Astrocyte (in vitro differentiated cells and primary cell): ENCODE measurements at regions not wholly inside any gene's neighbourhood (a gene's known extent, or its start where the extent isn't known, plus 50 kb on each side); places are given as distances from the start of the nearest gene placed in this dataset.

Source experiments
- DNase-seq: peaks from one replicate; pipeline ENCODE4 v3.0.0-alpha.2; 2010; ENCODE audit warnings: low read depth
- FAIRE-seq: peaks from 2 replicates; lab custom pipeline; 2011; peaks lifted over from hg19 to GRCh38; lab: Jason Lieb, UNC
- H2AFZ ChIP-seq: 2 replicates; pipeline ENCODE4 v1.6.0; 2012; ENCODE audit warnings: low read depth, low read length, inconsistent platforms
- H3K27ac ChIP-seq: 2 replicates; pipeline ENCODE4 v1.5.1; 2011; ENCODE audit warnings: low read depth, low read length, inconsistent platforms
- H3K27me3 ChIP-seq: 2 replicates; pipeline ENCODE4 v1.6.0; 2011; ENCODE audit warnings: low read length, inconsistent platforms; ENCODE audit not compliant: insufficient read depth
- H3K36me3 ChIP-seq: 2 replicates; pipeline ENCODE4 v1.5.1; 2011; ENCODE audit warnings: low read length, inconsistent platforms; ENCODE audit not compliant: insufficient read depth
- H3K4me1 ChIP-seq: 2 replicates; pipeline ENCODE4 v1.5.1; 2011; ENCODE audit warnings: low read length, inconsistent platforms; ENCODE audit not compliant: insufficient read depth
- H3K4me2 ChIP-seq: 2 replicates; pipeline ENCODE4 v1.6.0; 2012; ENCODE audit warnings: low read length, inconsistent platforms
- H3K4me3 ChIP-seq: 2 replicates; pipeline ENCODE4 v1.5.1; 2011; ENCODE audit warnings: low read depth, mild to moderate bottlenecking, low read length, inconsistent platforms; ENCODE audit not compliant: insufficient read depth
- H3K79me2 ChIP-seq: 2 replicates; pipeline ENCODE4 v1.6.0; 2012; ENCODE audit warnings: mild to moderate bottlenecking, low read length, inconsistent platforms; ENCODE audit not compliant: insufficient read depth
- H3K9ac ChIP-seq: 2 replicates; pipeline ENCODE4 v1.6.0; 2012; ENCODE audit warnings: mild to moderate bottlenecking, low read length, inconsistent platforms
- H3K9me3 ChIP-seq: 2 replicates; pipeline ENCODE4 v1.5.1; 2012; ENCODE audit warnings: low read depth, mild to moderate bottlenecking, low read length, inconsistent platforms; ENCODE audit not compliant: insufficient read depth
- H4K20me1 ChIP-seq: 2 replicates; pipeline ENCODE4 v1.6.0; 2012; ENCODE audit warnings: low read length, inconsistent platforms; ENCODE audit not compliant: insufficient read depth
- H3K27ac Mint-ChIP-seq: one replicate; pipeline ENCODE4 v1.8.0; 2021; ENCODE audit warnings: mild to moderate bottlenecking, mixed read lengths; ENCODE audit not compliant: unreplicated experiment
- H3K27me3 Mint-ChIP-seq: one replicate; pipeline ENCODE4 v1.8.0; 2021; ENCODE audit warnings: low read depth, mixed read lengths; ENCODE audit not compliant: unreplicated experiment
- H3K36me3 Mint-ChIP-seq: one replicate; pipeline ENCODE4 v1.8.0; 2021; ENCODE audit warnings: low read depth, mixed read lengths; ENCODE audit not compliant: unreplicated experiment
- H3K4me1 Mint-ChIP-seq: one replicate; pipeline ENCODE4 v1.8.0; 2021; ENCODE audit warnings: low read depth, mixed read lengths; ENCODE audit not compliant: unreplicated experiment
- H3K4me3 Mint-ChIP-seq: one replicate; pipeline ENCODE4 v1.8.0; 2021; ENCODE audit warnings: mild to moderate bottlenecking, moderate library complexity, mixed read lengths; ENCODE audit not compliant: unreplicated experiment
- H3K9me3 Mint-ChIP-seq: one replicate; pipeline ENCODE4 v1.8.0; 2021; ENCODE audit warnings: mild to moderate bottlenecking, mixed read lengths; ENCODE audit not compliant: unreplicated experiment
- EZH2 ChIP-seq: IDR thresholded peaks from 2 replicates; pipeline ENCODE4 v1.6.1; 2012; ENCODE audit warnings: mild to moderate bottlenecking, low read length, inconsistent platforms; ENCODE audit not compliant: insufficient read depth
- TF ChIP-seq, protein P1 (sequence below): IDR thresholded peaks from 2 replicates; pipeline ENCODE4 v1.5.1; 2011; ENCODE audit warnings: low read depth, mild to moderate bottlenecking, inconsistent platforms, low read length, moderate library complexity; ENCODE audit not compliant: insufficient read depth

- DNase-seq, result no peak
- H3K79me2 ChIP-seq, result no peaks in the 10 kb centered on the region
- peaks cover 53% of the 10 kb centered on the region for H3K27me3 Mint-ChIP-seq
- no peak overlapping the region for H3K27ac Mint-ChIP-seq
- no peak overlapping the region for H2AFZ ChIP-seq
- no peak overlapping the region for H3K9ac ChIP-seq
- H3K4me3 Mint-ChIP-seq, result no peak overlapping the region
- H3K4me3 ChIP-seq, result no peak overlapping the region
- no peaks in the 10 kb centered on the region for H3K27me3 ChIP-seq
- no peaks in the 10 kb centered on the region for H3K36me3 ChIP-seq
- H4K20me1 ChIP-seq, result no peaks in the 10 kb centered on the region
- no peaks in the 10 kb centered on the region for H3K9me3 ChIP-seq
- peaks cover 3% of the 10 kb centered on the region for H3K4me1 ChIP-seq
- FAIRE-seq, result no peak
- H3K4me2 ChIP-seq, result no peak overlapping the region
- peaks cover 4% of the 10 kb centered on the region for H3K36me3 Mint-ChIP-seq
- TF ChIP-seq, protein P1, sequence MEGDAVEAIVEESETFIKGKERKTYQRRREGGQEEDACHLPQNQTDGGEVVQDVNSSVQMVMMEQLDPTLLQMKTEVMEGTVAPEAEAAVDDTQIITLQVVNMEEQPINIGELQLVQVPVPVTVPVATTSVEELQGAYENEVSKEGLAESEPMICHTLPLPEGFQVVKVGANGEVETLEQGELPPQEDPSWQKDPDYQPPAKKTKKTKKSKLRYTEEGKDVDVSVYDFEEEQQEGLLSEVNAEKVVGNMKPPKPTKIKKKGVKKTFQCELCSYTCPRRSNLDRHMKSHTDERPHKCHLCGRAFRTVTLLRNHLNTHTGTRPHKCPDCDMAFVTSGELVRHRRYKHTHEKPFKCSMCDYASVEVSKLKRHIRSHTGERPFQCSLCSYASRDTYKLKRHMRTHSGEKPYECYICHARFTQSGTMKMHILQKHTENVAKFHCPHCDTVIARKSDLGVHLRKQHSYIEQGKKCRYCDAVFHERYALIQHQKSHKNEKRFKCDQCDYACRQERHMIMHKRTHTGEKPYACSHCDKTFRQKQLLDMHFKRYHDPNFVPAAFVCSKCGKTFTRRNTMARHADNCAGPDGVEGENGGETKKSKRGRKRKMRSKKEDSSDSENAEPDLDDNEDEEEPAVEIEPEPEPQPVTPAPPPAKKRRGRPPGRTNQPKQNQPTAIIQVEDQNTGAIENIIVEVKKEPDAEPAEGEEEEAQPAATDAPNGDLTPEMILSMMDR, result no peak
- no peak for TF ChIP-seq EZH2
- H3K27ac ChIP-seq, result no peak overlapping the region
- H3K9me3 Mint-ChIP-seq, result no peaks in the 10 kb centered on the region
- H3K4me1 Mint-ChIP-seq, result peaks cover 3% of the 10 kb centered on the region
Observed at GRCh38 chr20:40512591-40512990, 176.4 kb downstream of the MAFB start.

GRCh38 chr20:40511478-40511877, 177.6 kb downstream of the MAFB start:
- peaks cover 4% of the 10 kb centered on the region for H3K36me3 Mint-ChIP-seq
- Histone ChIP-seq H3K27me3 (no peaks in the 10 kb centered on the region), H3K79me2 (no peaks in the 10 kb centered on the region), H3K36me3 (no peaks in the 10 kb centered on the region), H3K4me2 (no peak overlapping the region), H3K9me3 (no peaks in the 10 kb centered on the region), H3K4me1 (peaks cover 3% of the 10 kb centered on the region), H3K27ac (no peak overlapping the region), H2AFZ (no peak overlapping the region), H3K9ac (no peak overlapping the region), H3K4me3 (no peak overlapping the region), H4K20me1 (no peaks in the 10 kb centered on the region)
- no peak overlapping the region for H3K27ac Mint-ChIP-seq
- DNase-seq, result peak; percentile 71
- peaks cover 8% of the 10 kb centered on the region for H3K4me1 Mint-ChIP-seq
- no peak for TF ChIP-seq EZH2
- TF ChIP-seq, protein P1, result no peak
- H3K4me3 Mint-ChIP-seq, result no peak overlapping the region
- no peaks in the 10 kb centered on the region for H3K9me3 Mint-ChIP-seq
- peaks cover 47% of the 10 kb centered on the region for H3K27me3 Mint-ChIP-seq
- FAIRE-seq, result no peak

DNA sequence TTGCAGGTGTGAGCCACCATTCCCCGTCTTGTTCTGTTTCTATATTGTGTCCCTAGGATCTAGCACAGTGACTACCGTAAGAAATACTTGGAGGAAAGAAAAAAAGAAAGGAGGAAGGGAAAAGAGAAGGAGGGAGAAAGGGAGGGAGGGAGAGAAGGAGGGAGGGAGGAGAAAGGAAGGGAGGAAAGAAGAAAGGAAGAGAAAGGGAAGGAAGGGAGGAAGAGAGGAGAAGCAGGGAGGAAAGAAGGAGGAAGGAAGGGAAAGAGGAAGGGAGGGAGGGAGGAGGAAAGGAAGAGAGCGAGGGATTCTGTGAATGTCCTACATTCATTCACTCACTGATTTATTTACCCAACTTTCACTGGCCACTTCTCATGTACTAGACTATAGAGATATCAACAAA, 178.4 kb downstream of the MAFB start:
- H3K9me3 Mint-ChIP-seq, result no peaks in the 10 kb centered on the region
- H3K27me3 Mint-ChIP-seq, result peaks cover 47% of the 10 kb centered on the region
- no peaks in the 10 kb centered on the region for H3K9me3 ChIP-seq
- no peak overlapping the region for H3K4me3 Mint-ChIP-seq
- H3K27ac Mint-ChIP-seq, result no peak overlapping the region
- H3K4me1 Mint-ChIP-seq, result peaks cover 10% of the 10 kb centered on the region
- H3K4me3 ChIP-seq, result no peak overlapping the region
- H3K36me3 ChIP-seq, result no peaks in the 10 kb centered on the region
- H3K4me2 ChIP-seq, result no peak overlapping the region
- no peak for TF ChIP-seq EZH2
- TF ChIP-seq, protein P1, result no peak
- H4K20me1 ChIP-seq, result no peaks in the 10 kb centered on the region
- no peaks in the 10 kb centered on the region for H3K79me2 ChIP-seq
- H3K36me3 Mint-ChIP-seq, result peaks cover 4% of the 10 kb centered on the region
- DNase-seq, result no peak
- no peak overlapping the region for H3K9ac ChIP-seq
- H3K4me1 ChIP-seq, result peaks cover 7% of the 10 kb centered on the region
- FAIRE-seq, result no peak
- H3K27ac ChIP-seq, result no peak overlapping the region
- no peak overlapping the region for H2AFZ ChIP-seq
- no peaks in the 10 kb centered on the region for H3K27me3 ChIP-seq
